ACC112 (cell line): ENCODE measurements at regions not wholly inside any gene's neighbourhood (a gene's known extent, or its start where the extent isn't known, plus 50 kb on each side); places are given as distances from the start of the nearest gene placed in this dataset.
A peak's percentile ranks its signal among the peaks of the same experiment; 100 is the strongest.
"Not testable (repeated sequence)": the region's sequence is repeated elsewhere in the genome, so short reads cannot be mapped to it uniquely, and the experiment has no call there.

Experiments used
- H2AFZ ChIP-seq: fragments of 200-600 bp; sonication (generic); one replicate; pipeline ENCODE4 v1.6.0; 2017; ENCODE audit warnings: antibody characterized with exemption, low read length; ENCODE audit not compliant: unreplicated experiment
- H3K27ac ChIP-seq: fragments of 200-600 bp; sonication (generic); 2 replicates; pipeline ENCODE4 v1.5.1; 2014; ENCODE audit warnings: low read depth, mild to moderate bottlenecking, antibody characterized with exemption, low read length, moderate library complexity
- H3K27me3 ChIP-seq: fragments of 200-600 bp; sonication (generic); 2 replicates; pipeline ENCODE4 v1.6.1; 2014; ENCODE audit warnings: mild to moderate bottlenecking, antibody characterized with exemption, low read length, moderate library complexity, mixed read lengths; ENCODE audit not compliant: insufficient read depth
- H3K36me3 ChIP-seq: fragments of 200-600 bp; sonication (generic); 2 replicates; pipeline ENCODE4 v1.6.1; 2016; ENCODE audit warnings: mild to moderate bottlenecking, antibody characterized with exemption, low read length, moderate library complexity, mixed read lengths; ENCODE audit not compliant: insufficient read depth
- H3K4me1 ChIP-seq: fragments of 200-600 bp; sonication (generic); one replicate; pipeline ENCODE4 v1.6.1; 2016; ENCODE audit warnings: low read length, mixed read lengths; ENCODE audit not compliant: insufficient read depth, unreplicated experiment, control insufficient read depth
- H3K4me3 ChIP-seq: fragments of 200-600 bp; sonication (generic); 2 replicates; pipeline ENCODE4 v1.5.1; 2014; ENCODE audit warnings: mild to moderate bottlenecking, low read depth, low read length
- H3K79me2 ChIP-seq: fragments of 200-600 bp; sonication (generic); one replicate; pipeline ENCODE4 v1.6.0; 2016; ENCODE audit warnings: low read length; ENCODE audit not compliant: control insufficient read depth, unreplicated experiment, insufficient read depth

GRCh38 chr12:83960767-83961166 lies 951.8 kb downstream of the SLC6A15 start:
- H3K36me3 ChIP-seq = no peaks in the 10 kb centered on the region
- no peaks in the 10 kb centered on the region for H3K79me2 ChIP-seq
- no peak overlapping the region for H3K4me3 ChIP-seq
- no peaks in the 10 kb centered on the region for H3K27me3 ChIP-seq
- H3K27ac ChIP-seq = no peak overlapping the region
- peaks cover 14% of the 10 kb centered on the region for H3K4me1 ChIP-seq
- no peak overlapping the region for H2AFZ ChIP-seq

GRCh38 chr12:83958997-83959396 lies 953.6 kb downstream of the SLC6A15 start:
- H3K79me2 ChIP-seq = no peaks in the 10 kb centered on the region
- H2AFZ ChIP-seq = no peak overlapping the region
- peak overlapping the region; percentile 32 for H3K27ac ChIP-seq
- H3K4me1 ChIP-seq = peaks cover 14% of the 10 kb centered on the region
- H3K36me3 ChIP-seq = no peaks in the 10 kb centered on the region
- peak overlapping the region; percentile 58; the same call in 1 of the 2 replicates for H3K4me3 ChIP-seq
- H3K27me3 ChIP-seq = no peaks in the 10 kb centered on the region

- Histone ChIP-seq H3K4me1 (peaks cover 14% of the 10 kb centered on the region), H3K27ac (no peak overlapping the region), H3K36me3 (no peaks in the 10 kb centered on the region), H3K79me2 (no peaks in the 10 kb centered on the region), H3K27me3 (no peaks in the 10 kb centered on the region), H2AFZ (no peak overlapping the region), H3K4me3 (no peak overlapping the region)
These were observed 957.5 kb downstream of the SLC6A15 start for GRCh38 chr12:83954956-83955601.

GRCh38 chr12:83954071-83954789 lies 958.4 kb downstream of the SLC6A15 start:
- Histone ChIP-seq H3K4me1 (peaks cover 11% of the 10 kb centered on the region), H2AFZ (no peak overlapping the region), H3K79me2 (no peaks in the 10 kb centered on the region), H3K36me3 (no peaks in the 10 kb centered on the region), H3K27me3 (no peaks in the 10 kb centered on the region), H3K4me3 (no peak overlapping the region), H3K27ac (no peak overlapping the region)

- no peak overlapping the region for H3K27ac ChIP-seq
- H3K79me2 ChIP-seq = no peaks in the 10 kb centered on the region
- no peak overlapping the region for H2AFZ ChIP-seq
- H3K27me3 ChIP-seq = no peaks in the 10 kb centered on the region
- H3K4me3 ChIP-seq = no peak overlapping the region
- H3K36me3 ChIP-seq = no peaks in the 10 kb centered on the region
- peaks cover 4% of the 10 kb centered on the region for H3K4me1 ChIP-seq
These were observed 966.7 kb downstream of the SLC6A15 start for GRCh38 chr12:83945871-83946270.

- H3K27ac ChIP-seq = no peak overlapping the region
- H3K4me1 ChIP-seq = no peaks in the 10 kb centered on the region
- H2AFZ ChIP-seq = no peak overlapping the region
- no peak overlapping the region for H3K4me3 ChIP-seq
- no peaks in the 10 kb centered on the region for H3K36me3 ChIP-seq
- no peaks in the 10 kb centered on the region for H3K79me2 ChIP-seq
- H3K27me3 ChIP-seq = no peaks in the 10 kb centered on the region
These were observed 972.9 kb downstream of the SLC6A15 start for GRCh38 chr12:83939718-83940117.

GRCh38 chr12:83933615-83934014 lies 979.0 kb downstream of the SLC6A15 start:
- no peaks in the 10 kb centered on the region for H3K27me3 ChIP-seq
- no peaks in the 10 kb centered on the region for H3K79me2 ChIP-seq
- no peak overlapping the region for H3K4me3 ChIP-seq
- H2AFZ ChIP-seq = no peak overlapping the region
- H3K4me1 ChIP-seq = no peaks in the 10 kb centered on the region
- H3K36me3 ChIP-seq = no peaks in the 10 kb centered on the region
- H3K27ac ChIP-seq = no peak overlapping the region

GRCh38 chr12:83932011-83932410 lies 980.6 kb downstream of the SLC6A15 start:
- Histone ChIP-seq H2AFZ (no peak overlapping the region), H3K27ac (no peak overlapping the region), H3K27me3 (no peaks in the 10 kb centered on the region), H3K4me3 (no peak overlapping the region), H3K4me1 (no peaks in the 10 kb centered on the region), H3K36me3 (no peaks in the 10 kb centered on the region), H3K79me2 (no peaks in the 10 kb centered on the region)

GRCh38 chr12:83931451-83931850 lies 981.1 kb downstream of the SLC6A15 start:
- Histone ChIP-seq H3K27me3 (no peaks in the 10 kb centered on the region), H3K36me3 (no peaks in the 10 kb centered on the region), H3K4me1 (no peaks in the 10 kb centered on the region), H3K4me3 (no peak overlapping the region), H2AFZ (no peak overlapping the region), H3K79me2 (no peaks in the 10 kb centered on the region), H3K27ac (no peak overlapping the region)

GRCh38 chr12:83929792-83930191 lies 982.8 kb downstream of the SLC6A15 start:
- H3K27me3 ChIP-seq, H2AFZ ChIP-seq, H3K4me3 ChIP-seq, H3K79me2 ChIP-seq, H3K27ac ChIP-seq, H3K36me3 ChIP-seq, H3K4me1 ChIP-seq: not testable (repeated sequence)
